ENCODE measurements at regions not wholly inside any gene's neighbourhood (a gene's known extent, or its start where the extent isn't known, plus 50 kb on each side); places are given as distances from the start of the nearest gene placed in this dataset.

DNA sequence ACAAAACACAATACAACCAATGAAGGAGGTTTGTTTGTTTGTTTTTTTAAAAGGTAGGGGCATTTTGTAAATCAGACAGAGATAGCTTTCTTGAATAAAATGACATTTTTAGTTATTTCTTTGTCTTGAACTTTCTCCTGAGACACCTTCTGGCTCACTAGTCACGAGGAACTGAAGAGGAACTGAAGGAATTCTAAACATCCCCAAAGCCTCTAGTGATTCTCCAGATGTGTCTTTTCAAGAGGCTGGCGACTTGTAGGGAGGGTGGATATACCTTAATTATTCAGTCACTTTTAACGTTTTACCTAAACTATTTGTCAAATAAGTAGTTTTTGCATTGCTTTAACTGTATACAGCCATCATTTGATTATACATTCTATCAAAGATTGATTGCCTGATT, 211.2 kb upstream of the LRIG3 start:
- Histone ChIP-seq H3K79me2 (ENCODE audit: insufficient read depth, low read length) (no peaks in the 10 kb centered on the region), H3K23ac (ENCODE audit: insufficient read length, low read depth, low read length) (no peak overlapping the region), H3K27ac (ENCODE audit: insufficient read length, low read depth, low read length) (no peak overlapping the region), H3K4me2 (ENCODE audit: insufficient read depth, insufficient read length, low read length) (no peak overlapping the region), H2BK5ac (ENCODE audit: insufficient read length, low read length) (no peak overlapping the region), H2BK20ac (ENCODE audit: low read depth, low read length, poor library complexity, severe bottlenecking) (no peak overlapping the region), H3K79me1 (ENCODE audit: insufficient read depth, low read depth, low read length, poor library complexity, severe bottlenecking) (no peaks in the 10 kb centered on the region), H3T11ph (ENCODE audit: low read length) (no peak overlapping the region), H3K9me3 (ENCODE audit: control insufficient read depth, low read depth, low read length) (no peaks in the 10 kb centered on the region), H3K27me3 (ENCODE audit: insufficient read depth, low read length) (no peaks in the 10 kb centered on the region), H3K14ac (ENCODE audit: insufficient read depth, low read length) (no peak overlapping the region), H2AFZ (ENCODE audit: low read length) (no peak overlapping the region), H3K9ac (ENCODE audit: extremely low read depth, insufficient read length, low read length) (no peak overlapping the region), H4K5ac (ENCODE audit: insufficient read length, low read depth, low read length) (no peak overlapping the region), H4K91ac (ENCODE audit: insufficient read length, low read depth, low read length) (no peak overlapping the region), H4K8ac (replicated peaks; ENCODE audit: insufficient read length, low read depth, low read length) (no peak overlapping the region), H3K18ac (ENCODE audit: insufficient read length, low read depth, low read length) (no peak overlapping the region), H3K4me1 (ENCODE audit: insufficient read depth, low read length) (no peaks in the 10 kb centered on the region; the same call in 1 of the 2 replicates), H2BK12ac (ENCODE audit: insufficient read length, low read depth, low read length) (no peak overlapping the region), H2BK15ac (ENCODE audit: low read depth, low read length) (no peak overlapping the region), H3K4ac (ENCODE audit: low read depth, low read length) (no peak overlapping the region), H3K23me2 (ENCODE audit: insufficient read length, low read depth, low read length, poor library complexity, severe bottlenecking) (no peaks in the 10 kb centered on the region), H4K20me1 (ENCODE audit: control insufficient read depth, insufficient read depth, insufficient read length) (no peaks in the 10 kb centered on the region), H2AK5ac (ENCODE audit: insufficient read length, low read length) (no peak overlapping the region), H3K56ac (ENCODE audit: insufficient read length, low read depth, low read length) (no peak overlapping the region), H2BK120ac (ENCODE audit: low read depth, low read length, poor library complexity, severe bottlenecking) (no peak overlapping the region)
- Mint-ChIP-seq H3K27ac (no peak overlapping the region), H3K27me3 (ENCODE audit: low read depth) (no peaks in the 10 kb centered on the region), H3K36me3 (ENCODE audit: insufficient read depth in 1 of 3, low read depth in 3 of 3) (peaks cover 0 to 17% (median 11%) of the 10 kb centered on the region in 3 experiments; a peak in 5 of 7 replicates), H3K4me3 (no peak overlapping the region), H3K9me3 (peaks cover 7 to 15% of the 10 kb centered on the region in 2 experiments; a peak in 4 of 5 replicates), H3K4me1 (peaks cover 9% of the 10 kb centered on the region in 2 experiments)
- no peak for DNase-seq
- no CpG with 5 or more reads among the region's 3 CpGs for WGBS (ENCODE audit: extremely low coverage, insufficient read length, low lambda C conversion rate)
- TF ChIP-seq, protein P1, sequence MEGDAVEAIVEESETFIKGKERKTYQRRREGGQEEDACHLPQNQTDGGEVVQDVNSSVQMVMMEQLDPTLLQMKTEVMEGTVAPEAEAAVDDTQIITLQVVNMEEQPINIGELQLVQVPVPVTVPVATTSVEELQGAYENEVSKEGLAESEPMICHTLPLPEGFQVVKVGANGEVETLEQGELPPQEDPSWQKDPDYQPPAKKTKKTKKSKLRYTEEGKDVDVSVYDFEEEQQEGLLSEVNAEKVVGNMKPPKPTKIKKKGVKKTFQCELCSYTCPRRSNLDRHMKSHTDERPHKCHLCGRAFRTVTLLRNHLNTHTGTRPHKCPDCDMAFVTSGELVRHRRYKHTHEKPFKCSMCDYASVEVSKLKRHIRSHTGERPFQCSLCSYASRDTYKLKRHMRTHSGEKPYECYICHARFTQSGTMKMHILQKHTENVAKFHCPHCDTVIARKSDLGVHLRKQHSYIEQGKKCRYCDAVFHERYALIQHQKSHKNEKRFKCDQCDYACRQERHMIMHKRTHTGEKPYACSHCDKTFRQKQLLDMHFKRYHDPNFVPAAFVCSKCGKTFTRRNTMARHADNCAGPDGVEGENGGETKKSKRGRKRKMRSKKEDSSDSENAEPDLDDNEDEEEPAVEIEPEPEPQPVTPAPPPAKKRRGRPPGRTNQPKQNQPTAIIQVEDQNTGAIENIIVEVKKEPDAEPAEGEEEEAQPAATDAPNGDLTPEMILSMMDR (conservative IDR thresholded peaks at IDR 0.05), result no peak
